NCI-H1092 treated with DMSO at 0.1 percent for 48 hours (cell line): ENCODE measurements at regions not wholly inside any gene's neighbourhood (a gene's known extent, or its start where the extent isn't known, plus 50 kb on each side); places are given as distances from the start of the nearest gene placed in this dataset.

Source experiments
- DNase-seq: peaks from one replicate; lab custom pipeline; 2025; lab: John Stamatoyannopoulos, UW

DNA sequence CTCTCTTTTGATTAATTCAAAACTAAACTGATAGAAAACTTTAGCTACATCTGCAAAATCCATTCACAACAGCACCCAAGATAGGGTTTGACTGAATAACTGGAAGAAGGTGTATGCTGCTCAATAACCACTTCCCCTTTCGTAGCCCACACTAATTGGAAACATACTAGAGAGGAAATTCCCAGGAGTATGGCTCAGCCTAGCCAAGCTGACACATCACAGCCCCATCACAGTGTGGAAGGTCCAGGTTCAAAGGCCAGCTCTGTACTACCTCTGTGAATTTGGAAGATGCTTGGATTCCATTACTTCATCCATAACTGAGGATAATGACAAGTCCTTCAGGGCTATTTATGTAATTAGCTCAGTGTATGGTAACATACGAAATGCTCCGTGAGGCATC lies 185.4 kb downstream of the FBXO15 start:
- DNase-seq, result no peak

DNA sequence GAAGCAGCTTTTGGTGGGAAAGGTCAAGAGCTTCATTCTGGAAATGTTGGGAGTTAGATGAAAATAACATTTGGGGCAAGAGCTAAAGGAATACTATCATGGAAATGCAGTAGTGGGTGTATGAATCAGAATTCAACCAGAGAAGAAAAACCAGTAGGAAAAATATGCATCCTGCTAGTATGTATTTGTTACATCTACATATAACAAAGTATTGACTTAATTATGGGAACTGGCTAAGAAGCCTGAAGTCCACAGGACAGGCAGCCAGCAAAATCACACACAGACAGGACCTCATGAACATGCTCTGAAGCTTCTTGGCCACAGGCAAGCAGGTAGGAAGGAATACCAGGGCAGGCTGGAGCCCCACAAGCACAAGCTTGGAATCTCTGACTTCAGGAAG lies 185.8 kb downstream of the FBXO15 start:
- no peak for DNase-seq

DNA sequence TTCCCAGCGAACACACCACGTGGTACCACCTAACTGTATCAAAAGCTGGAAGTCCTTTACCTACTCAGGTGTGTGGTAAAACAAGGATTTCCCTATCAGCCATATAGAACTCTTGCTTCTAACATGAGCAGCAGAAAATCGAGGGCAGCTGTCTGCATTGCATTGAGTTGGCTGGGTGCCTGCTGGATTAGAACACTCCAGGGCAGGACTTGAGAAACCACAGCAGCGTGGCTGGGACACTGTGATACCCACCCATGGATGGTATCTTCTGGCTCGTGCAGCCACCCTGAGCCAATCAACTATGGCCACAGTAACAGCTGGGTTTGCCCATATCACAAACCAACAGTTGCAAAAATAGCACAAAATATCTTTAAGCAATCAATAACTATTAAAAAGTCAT lies 188.3 kb downstream of the FBXO15 start:
- no peak for DNase-seq

DNA sequence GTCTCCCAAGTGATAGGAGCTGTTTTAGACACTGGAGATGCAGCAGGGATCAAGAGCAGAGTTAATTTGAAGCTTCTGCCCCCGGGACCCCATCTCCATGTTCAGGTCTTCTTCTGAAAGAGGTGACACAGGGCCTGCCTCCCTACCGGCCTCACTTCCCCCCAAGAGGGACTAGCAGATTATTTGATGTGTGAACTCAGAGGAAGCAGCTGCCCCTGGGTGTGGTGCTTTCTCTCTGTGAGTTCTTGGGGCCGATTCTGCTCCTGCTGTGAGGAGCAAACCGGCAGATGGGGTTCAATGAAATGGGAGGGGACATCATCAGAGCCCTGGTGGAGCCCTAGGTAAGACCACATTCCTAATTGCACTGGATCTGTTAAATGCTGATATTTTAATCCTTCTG lies 193.4 kb downstream of the FBXO15 start:
- DNase-seq, result no peak

DNA sequence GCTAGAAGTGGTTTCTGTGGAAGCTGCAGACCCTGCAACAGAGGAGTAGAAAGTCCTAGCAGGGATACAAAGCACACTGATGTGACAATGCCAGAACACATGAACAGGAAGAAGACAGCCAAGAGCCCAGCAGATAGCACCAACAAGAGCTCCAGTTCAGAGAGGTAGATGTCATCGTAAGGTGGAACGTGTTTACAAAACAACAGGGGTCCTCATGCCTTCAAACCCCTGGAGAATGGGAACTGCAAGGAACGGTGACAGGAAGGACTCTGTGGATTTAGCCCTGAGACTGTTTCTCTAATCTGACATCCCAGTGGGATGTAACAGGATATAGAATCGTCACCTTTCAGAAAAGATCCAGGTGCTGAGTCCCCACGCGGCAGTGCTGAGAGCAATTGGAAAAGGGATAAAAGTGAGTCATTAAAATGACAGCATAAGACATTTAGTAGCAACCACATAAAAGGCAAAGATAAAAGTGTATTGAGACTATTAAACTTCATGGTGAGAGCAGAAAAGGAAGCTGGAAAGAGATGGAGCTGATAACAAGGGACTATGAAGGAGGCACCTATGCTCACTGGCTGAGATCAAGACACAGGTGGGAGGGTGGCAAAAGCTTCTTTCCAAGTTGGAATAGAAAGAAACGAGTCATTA lies 195.2 kb downstream of the FBXO15 start:
- no peak for DNase-seq

DNA sequence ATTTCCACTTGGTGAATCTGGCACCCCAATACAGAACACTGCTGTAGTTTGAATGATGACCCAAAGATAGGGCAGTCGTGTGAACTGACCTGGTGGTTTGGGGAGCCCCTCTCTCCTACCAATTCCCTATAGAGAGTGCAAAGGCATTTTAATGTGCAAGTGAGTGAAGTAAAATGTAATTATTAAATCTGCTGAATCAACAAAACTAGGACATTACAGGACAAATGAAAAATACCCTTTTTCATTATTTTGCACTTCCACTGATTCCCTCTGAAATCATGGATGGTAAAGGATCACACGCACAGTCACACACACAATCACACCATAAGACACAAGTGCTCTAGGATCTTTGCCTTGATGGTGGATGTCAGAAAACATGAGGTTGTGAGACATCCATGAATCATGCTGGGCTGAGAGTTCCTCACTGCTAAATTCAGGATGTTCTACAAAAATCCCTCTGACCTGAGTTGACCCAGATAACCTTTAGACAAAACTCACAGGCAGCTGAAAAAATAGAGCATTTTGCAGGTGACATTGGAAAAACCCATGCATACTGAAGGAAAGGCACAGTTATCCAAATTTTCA lies 197.4 kb downstream of the FBXO15 start:
- DNase-seq, result no peak

DNA sequence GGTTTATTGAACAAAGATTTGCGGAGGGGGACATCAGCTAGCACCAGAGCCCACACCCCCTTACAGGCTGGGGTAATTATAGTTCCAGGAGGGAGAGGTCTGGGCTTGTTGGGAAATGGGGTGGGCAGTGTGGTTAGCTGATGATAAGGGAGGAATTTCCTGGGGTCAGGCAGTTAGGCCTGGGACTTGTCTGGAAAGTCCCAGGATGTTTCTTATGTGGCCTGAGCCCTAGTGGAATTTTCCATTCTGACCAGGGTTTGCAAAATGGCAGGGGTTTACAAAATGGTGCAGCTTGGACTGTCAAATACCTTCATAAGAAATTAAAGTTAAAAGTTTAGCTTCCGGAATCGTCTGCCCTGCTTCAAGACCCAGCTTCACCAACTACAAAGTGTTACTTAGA lies 199.1 kb downstream of the FBXO15 start:
- no peak for DNase-seq

DNA sequence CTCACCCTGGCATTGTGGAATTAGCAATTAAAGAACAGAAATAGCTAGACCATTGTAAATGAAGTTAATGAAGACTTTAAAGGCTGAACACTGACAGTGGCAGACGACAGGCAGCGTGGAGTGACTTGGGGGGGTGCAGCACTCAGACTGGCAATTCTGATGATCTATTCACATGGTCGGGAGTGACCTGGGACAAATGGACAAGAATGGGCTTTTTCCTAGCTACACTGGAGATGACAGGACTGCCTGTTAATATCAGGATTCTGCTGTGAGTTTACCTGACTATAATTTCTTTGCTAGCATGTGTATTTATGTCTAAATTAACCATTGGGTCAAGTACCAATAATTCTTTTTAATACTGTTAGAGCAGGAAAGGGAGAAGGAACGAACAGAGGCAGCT lies 199.6 kb downstream of the FBXO15 start:
- no peak for DNase-seq

DNA sequence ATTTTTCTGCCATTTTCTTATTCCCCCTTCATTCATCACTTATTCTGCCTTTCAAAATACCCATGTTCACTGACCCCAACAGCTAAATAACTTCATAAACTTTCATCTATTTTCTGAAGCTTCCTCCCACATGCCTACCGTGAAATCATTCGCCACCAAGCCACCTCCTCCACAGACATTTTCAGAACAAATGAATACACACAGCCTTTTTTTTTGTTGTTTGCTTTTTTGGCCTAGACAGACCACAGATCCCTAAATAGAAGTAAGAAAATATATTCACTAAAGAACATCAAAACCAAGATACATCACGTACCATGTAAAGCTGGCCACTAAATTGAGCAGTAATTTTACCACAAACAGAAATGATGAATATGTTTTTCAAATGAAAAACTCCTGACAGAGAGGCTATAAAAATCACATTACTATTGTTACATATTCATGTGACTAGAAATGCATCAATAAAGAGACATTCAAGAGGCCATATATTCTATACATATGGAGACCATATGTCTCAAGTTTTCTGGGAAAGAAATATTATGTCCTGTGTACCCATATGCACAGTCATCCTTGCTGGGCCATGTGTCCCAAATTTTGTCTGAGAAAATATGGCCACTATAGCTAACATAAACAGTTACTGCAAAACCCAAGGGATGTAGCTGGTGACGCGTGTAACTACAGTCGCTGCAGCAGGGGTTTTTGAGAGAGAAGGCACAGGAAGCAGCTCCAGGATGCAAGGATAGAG lies 200.3 kb downstream of the FBXO15 start:
- no peak for DNase-seq

DNA sequence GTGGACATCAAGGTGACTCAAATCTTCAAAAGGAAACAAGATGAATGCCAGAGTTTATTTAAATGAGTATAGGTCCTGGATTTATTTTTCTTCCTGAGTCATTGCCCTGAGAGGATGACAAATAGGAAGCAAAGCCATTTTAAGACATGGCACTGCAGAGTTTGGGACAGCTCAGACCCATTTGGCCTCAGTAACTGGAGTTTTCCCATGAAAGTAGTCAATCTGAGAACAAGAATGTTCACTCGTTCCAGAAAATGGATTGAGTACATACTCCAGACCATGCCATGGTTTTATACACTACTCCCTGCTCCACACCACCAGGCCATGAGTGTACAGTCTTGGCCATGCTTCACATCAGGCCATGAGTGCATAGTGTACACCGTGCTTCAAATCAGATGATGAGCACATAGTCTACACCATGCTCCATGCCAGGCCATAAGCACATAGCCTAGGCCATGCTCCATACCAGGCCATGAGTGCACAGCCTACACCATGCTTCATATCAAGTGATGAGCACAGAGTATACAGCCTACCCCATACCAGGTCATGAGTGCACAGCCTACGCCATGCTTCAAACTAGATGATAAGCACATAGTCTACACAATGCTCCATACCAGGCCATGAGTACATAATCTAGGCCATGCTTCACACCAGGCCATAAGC lies 202.4 kb downstream of the FBXO15 start:
- DNase-seq, result no peak

DNA sequence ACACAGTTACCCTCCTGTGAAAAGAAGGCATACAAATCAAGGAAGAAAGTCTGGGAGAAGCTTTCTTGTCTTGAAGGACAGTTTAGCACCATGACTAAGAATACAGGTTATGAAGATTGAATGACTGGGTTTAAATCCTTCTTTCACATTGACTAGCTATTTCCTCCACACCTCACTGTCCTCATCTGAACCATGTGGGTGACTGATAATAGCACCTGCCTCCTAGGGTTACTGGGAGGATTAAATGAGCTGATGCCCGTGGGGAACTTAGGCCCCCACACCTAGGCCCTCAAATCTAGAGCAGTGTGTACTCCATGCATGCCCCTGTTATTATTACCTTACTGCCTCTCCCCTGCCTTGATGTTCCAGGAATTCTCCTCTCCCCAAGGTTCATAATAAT lies 202.9 kb downstream of the FBXO15 start:
- no peak for DNase-seq

DNA sequence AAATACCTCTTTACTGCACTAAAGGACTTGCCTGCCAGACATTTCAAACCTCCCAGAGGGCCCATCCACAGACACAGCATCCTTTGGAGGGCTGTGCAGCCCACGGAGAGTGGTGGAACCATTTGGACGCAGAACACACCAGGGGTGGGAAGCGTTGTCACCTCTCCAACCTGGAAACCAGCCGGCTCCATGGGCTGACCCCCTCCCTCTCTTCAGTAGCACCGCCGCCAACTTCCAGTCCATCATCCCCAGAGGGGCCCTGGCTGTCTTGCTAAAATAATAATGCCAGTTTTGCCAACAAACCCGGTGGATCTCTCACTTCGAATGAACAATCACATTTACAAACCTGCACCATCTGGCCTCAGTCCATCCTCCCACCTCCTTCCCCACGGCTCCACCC lies 203.9 kb downstream of the FBXO15 start:
- no peak for DNase-seq

DNA sequence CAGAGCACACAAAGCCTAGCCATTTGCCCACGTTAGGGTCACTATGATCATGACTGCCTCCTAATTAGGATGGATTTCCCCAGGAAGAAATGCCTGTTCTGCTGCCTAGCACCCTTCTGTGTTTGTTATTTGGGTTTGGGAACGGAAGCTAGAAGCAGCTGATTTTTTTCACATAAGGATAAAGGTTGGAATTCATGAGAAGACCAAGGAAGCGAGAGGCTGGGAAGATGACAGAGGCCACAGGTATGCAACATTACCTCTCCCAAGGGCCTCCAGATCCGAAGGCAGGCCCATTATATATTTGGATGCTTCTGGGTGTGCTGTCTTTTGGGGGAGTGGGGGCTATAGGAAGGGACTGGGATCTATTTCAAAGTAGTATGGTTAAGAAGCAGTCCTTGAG lies 204.7 kb downstream of the FBXO15 start:
- DNase-seq, result no peak

DNA sequence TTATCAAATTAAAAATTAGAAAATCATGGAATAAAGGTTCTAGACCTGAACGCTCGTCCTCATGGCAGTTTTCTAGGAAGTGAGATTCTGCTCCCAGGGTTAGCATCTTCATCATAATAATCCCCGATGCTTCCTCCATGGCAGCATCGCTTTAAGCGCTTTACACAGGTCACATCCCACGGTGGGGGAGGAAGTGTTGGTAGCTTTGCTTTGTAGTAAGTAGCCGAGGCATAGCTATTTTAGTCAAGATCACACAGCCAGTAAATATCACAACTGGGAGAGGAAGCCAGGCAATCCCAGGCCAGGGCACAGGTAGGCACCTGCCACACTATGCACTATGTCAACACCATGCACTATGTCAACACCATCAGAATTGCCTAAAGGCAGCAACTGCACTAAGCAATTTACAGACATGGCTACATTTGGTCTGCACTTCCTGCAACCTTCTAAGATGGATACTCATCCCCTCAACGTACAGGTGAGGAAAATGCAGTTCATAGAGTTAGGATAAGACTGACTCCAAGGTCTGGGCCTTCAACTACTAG lies 205.5 kb downstream of the FBXO15 start:
- peak; percentile 21 for DNase-seq

DNA sequence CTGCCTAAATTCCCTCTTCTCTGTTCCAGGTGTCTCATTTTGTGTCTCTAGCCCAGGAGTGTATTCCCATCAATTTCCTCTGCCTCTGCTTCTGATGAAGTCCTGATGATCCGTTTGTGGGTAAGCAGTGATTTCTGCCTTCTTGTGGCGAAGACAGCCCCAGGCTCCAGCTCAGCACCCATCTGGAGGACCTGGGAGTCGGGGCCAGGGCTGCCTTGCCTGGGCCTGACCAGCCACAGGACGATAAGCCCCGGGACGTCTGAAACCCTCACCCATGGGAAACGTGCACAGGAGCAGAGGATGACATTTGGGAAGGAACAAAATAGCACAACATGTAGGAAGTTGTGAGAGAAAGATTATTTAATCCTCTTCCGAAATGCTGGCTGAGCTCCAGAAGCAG lies 206.9 kb downstream of the FBXO15 start:
- no peak for DNase-seq

DNA sequence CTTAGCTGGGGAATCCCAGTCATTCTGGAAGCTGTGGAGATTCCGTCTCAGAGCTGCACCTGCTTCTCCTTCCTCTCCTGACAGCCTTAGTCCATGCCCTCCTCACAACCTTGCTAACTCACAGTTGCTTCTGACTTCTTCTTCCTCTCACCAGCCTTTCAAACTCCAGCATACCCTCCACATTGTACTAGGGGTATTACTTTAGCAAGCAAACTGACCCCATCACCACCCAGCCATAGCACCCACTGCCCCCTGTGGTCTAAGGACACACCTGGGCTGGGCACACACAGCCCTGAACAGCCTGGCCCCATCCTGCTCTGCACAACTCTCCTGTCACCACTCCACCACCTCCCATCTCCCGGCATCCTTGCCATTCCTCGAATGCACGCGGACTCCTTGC lies 208.2 kb downstream of the FBXO15 start:
- DNase-seq, result no peak

DNA sequence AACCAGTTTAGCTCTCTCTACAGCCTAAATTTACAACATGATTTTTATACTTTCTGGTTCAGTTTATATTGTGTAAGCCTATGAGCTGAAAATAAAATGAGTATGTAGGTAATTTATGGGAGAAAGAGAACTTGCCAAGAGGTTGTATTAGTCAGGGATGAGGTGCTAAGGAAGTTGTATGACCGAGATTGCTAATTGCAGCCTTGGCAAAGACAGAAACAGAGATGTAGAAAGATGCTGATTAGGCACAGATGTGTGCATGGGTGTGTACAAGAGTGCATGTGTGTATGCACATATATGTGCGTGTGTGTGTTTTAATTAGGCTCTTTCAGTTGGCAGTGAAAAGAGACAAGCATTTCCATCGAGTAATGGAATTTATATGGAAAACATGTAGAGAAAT lies 213.9 kb downstream of the FBXO15 start:
- no peak for DNase-seq

DNA sequence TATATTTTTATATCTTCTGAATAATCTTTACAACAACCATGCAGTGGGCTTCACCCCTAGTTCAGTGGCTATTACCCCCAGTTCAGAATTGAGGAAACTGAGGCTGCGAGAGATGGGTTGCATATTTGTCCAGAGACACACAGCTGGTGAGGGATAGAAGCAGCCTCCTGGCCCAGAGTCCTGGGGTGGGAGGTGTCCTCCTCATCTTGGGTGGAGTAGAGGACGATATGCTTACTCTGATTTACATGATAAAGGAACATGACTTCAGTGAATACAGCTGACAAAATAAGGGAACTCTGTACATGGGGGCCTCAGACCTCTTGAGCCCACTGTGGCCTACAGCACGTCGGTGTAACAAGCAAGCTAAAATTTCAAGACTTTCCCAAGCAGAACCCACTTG lies 214.7 kb downstream of the FBXO15 start:
- DNase-seq, result no peak

DNA sequence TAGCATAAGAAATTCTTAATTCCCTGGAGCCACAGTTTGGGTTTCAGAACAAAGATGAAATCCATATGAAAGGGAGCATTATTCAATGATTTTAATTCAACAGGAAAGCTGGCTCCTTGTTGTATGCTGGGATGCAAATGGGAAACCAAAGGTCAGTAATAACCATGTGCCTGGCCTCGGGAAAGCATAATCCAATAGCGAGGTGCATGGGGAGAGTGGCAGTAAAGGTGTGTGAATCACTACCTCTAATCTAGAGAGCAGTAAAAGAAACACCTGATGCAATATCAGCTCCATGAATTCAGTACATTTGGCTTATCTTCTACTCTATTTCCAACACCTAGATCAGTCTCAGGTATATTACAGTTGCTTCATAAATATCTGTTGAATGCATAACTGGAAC lies 220.1 kb downstream of the FBXO15 start:
- DNase-seq, result no peak

DNA sequence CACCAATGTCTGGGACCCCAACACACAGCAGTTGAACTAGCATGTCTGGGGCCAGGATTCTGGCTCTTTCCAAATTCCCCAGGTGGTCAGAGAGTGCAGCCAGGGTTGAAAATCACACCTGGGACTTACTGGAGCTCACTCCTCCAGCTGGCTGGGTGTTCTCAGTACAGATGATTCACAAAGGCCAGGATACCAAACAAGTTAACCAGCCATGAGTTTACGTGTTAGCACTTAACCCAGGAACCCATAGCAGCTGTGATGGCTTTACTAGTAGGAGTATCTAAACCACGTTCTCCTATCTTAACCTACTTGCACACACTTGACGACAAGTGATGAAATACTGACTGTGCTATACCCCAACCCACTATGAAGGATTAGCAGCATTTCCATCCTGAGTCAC lies 222.8 kb downstream of the FBXO15 start:
- DNase-seq, result no peak

DNA sequence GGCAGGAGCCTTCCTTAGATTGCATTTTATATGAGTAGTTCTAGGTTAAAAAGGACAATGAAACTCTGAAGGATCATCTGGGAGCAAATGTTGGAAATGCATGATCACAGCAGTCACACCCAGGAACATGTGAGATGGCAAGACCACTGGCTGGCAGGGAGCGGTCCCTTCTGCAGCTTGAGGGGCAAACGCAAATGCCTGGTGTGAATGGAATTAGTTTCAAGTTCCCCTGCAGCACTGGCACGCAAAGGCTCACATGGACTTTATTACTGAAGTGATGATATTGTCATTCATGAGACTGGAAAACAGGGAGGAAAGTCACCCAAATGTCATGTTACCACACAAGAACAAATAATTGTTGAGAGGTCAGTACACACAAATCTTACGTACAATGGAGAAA lies 223.3 kb downstream of the FBXO15 start:
- no peak for DNase-seq

DNA sequence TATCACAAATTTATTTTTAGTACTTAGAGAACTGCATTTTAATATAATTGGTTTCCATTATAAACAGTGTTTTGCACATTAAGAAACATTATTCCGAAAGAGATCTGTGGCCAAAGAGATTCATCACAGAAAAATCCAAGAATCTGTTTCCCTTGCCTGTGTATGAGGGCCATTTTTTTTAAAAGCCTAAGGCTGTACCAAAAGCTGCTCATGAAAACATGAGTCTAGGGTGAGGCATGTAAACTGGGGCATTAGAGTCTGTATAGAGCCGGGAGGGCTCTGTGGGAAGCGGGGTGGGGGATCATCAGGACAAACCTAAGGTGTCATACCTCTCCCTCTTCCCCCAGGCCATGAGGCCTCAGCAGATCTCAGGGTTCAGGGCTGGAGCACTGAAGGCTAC lies 223.8 kb downstream of the FBXO15 start:
- DNase-seq, result no peak

DNA sequence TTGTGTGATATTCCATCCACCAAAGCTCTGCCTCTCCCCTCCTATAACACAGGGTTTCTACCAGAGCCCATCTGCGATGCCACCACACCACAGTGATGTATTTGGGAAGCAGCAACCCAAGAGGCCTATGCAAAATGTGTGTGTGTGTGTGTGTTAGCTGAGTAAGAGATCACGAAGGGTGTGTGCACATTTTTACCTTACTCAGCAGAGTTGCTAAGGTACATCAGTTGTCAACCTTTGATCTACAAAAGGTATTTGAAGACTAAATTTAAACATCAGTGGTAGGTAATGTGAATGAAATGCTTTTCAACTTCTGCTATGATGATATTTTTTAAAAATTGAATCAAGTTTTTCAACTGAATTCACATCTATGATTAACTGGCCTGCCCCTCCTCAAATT lies 227.6 kb downstream of the FBXO15 start:
- no peak for DNase-seq
